ENCODE measurements at regions not wholly inside any gene's neighbourhood (a gene's known extent, or its start where the extent isn't known, plus 50 kb on each side); places are given as distances from the start of the nearest gene placed in this dataset.

GRCh38 chr15:94535298-94536048 is 304.1 kb downstream of the MCTP2 start:
- DNase-seq (no peak), ATAC-seq (no peak)
- intact Hi-C loops (cut with DNase I): no loop called here

- intact Hi-C loops (cut with DNase I): no loop called here
- ATAC-seq (no peak), DNase-seq (no peak)
Observed at GRCh38 chr15:94536549-94536948, 305.2 kb downstream of the MCTP2 start.

GRCh38 chr15:94538280-94538679 is 306.9 kb downstream of the MCTP2 start:
- ATAC-seq (no peak), DNase-seq (no peak)
- intact Hi-C loops (cut with DNase I): no loop called here

GRCh38 chr15:94542391-94542790 is 311.0 kb downstream of the MCTP2 start:
- DNase-seq (no peak), ATAC-seq (no peak)
- intact Hi-C loops (cut with DNase I): no loop called here

GRCh38 chr15:94546808-94547207 is 315.4 kb downstream of the MCTP2 start:
- no peak for DNase-seq
- ATAC-seq: no peak
- intact Hi-C loops (cut with DNase I): no loop called here

GRCh38 chr15:94547711-94548110 is 316.4 kb downstream of the MCTP2 start:
- intact Hi-C loops (cut with DNase I): no loop called here
- ATAC-seq (no peak), DNase-seq (no peak)

GRCh38 chr15:94555841-94556519 is 324.6 kb downstream of the MCTP2 start:
- DNase-seq (no peak), ATAC-seq (no peak)
- intact Hi-C loops (cut with DNase I): no loop called here

- DNase-seq (no peak), ATAC-seq (no peak)
- intact Hi-C loops (cut with DNase I): no loop called here
Observed at GRCh38 chr15:94561036-94561689, 329.8 kb downstream of the MCTP2 start.

- intact Hi-C loops (cut with DNase I): no loop called here
- ATAC-seq: no peak
- DNase-seq: no peak
Observed at GRCh38 chr15:94563456-94563855, 332.1 kb downstream of the MCTP2 start.

- peak; percentile 24 for DNase-seq
- intact Hi-C loops (cut with DNase I): no loop called here
- no peak for ATAC-seq
Observed at GRCh38 chr15:94576889-94577533, 345.6 kb downstream of the MCTP2 start.

GRCh38 chr15:94579286-94579685 is 347.9 kb downstream of the MCTP2 start:
- intact Hi-C loops (cut with DNase I): no loop called here
- DNase-seq (no peak), ATAC-seq (no peak)

- no peak for DNase-seq
- intact Hi-C loops (cut with DNase I): no loop called here
- no peak for ATAC-seq
Observed at GRCh38 chr15:94580211-94580885, 349.0 kb downstream of the MCTP2 start.

- ATAC-seq (peak in 1 of 2 donors; percentile 67), DNase-seq (peak; percentile 35)
- intact Hi-C loops (cut with DNase I): no loop called here
Observed at GRCh38 chr15:94582368-94582767, 351.0 kb downstream of the MCTP2 start.

GRCh38 chr15:94584833-94585244 is 353.5 kb downstream of the MCTP2 start:
- ATAC-seq (peak in 1 of 2 donors; percentile 51), DNase-seq (peak; percentile 21)
- intact Hi-C loops (cut with DNase I): no loop called here

- ATAC-seq: no peak
- intact Hi-C loops (cut with DNase I): no loop called here
- DNase-seq: no peak
Observed at GRCh38 chr15:94586099-94586498, 354.7 kb downstream of the MCTP2 start.

GRCh38 chr15:94587113-94587512 is 355.8 kb downstream of the MCTP2 start:
- intact Hi-C loops (cut with DNase I): no loop called here
- peak in 1 of 2 donors; percentile 51 for ATAC-seq
- no peak for DNase-seq

GRCh38 chr15:94588993-94589392 is 357.6 kb downstream of the MCTP2 start:
- no peak for ATAC-seq
- intact Hi-C loops (cut with DNase I): no loop called here

GRCh38 chr15:94592495-94592894 is 361.1 kb downstream of the MCTP2 start:
- ATAC-seq (no peak), DNase-seq (no peak)
- intact Hi-C loops (cut with DNase I): no loop called here

More at GRCh38 chr15:94588993-94589392, 357.6 kb downstream of the MCTP2 start:
- DNase-seq: no peak

- intact Hi-C loops (cut with DNase I): no loop called here
- no peak for ATAC-seq
Observed at GRCh38 chr15:94596707-94597106, 365.3 kb downstream of the MCTP2 start.

More at GRCh38 chr15:94596707-94597106, 365.3 kb downstream of the MCTP2 start:
- DNase-seq: no peak

Measured in left cardiac atrium (tissue), 4 donors.